ENCODE measurements at regions not wholly inside any gene's neighbourhood (a gene's known extent, or its start where the extent isn't known, plus 50 kb on each side); places are given as distances from the start of the nearest gene placed in this dataset.

DNA sequence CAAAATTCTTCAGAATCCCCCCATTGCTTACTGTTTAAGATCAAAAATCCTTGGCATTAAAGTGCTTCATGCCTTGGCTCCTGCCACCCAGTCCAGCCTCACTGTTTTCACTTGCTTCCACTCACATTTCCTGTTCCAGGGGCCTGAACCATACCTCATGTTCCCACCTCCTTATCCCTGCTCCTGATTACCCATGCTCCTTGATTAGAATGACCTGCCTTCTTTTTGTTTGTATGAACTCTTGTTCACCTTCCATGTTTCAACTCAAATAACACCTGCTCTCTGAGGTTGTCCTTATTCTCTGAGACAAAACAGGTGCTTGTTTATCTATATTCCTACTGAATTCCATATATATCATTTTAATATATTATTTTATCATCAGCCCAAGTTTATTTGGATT lies 77.1 kb upstream of the VSTM2A start:
- no peak for TF ChIP-seq POLR2A (IDR thresholded peaks at IDR 0.05; ENCODE audit: low read length)
- no peak for TF ChIP-seq GATA1 (IDR thresholded peaks at IDR 0.05; ENCODE audit: low read depth, low read length)
